ENCODE measurements at regions not wholly inside any gene's neighbourhood (a gene's known extent, or its start where the extent isn't known, plus 50 kb on each side); places are given as distances from the start of the nearest gene placed in this dataset.

DNA sequence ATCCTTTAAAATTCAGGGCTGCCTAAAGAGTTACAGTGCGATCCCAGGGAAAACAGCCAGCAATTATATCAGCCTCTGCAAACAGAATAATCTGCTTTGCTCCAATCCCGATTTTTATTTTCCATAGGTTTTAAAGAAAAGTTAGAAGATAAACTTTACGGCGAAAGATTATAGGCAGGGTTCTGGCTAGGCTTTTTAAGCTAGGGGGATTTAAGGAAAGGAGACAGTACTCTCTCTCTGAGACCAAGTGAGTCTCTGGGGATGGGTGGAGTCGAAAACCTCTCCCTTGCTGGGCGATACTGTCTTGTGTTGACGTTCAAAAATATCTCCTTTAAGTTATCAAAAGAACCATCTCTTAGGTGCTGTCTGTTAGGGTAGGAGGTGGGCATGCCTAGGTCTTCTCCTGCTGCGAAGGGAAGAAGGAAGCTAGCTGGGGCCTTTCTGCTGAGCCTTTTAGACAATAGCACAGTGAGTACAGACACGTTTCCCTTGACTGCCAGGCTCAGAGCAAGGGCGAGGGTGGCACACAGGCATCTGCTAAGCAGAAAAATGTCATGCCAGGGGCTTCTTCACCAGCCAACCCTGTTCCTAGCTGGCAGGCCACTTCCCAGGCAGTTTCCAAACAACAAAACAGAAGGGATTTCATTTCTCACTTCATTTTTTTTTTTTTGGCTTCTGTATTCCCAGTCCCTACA lies 167.9 kb upstream of the MAF start:
- peak; percentile 3 for DNase-seq

DNA sequence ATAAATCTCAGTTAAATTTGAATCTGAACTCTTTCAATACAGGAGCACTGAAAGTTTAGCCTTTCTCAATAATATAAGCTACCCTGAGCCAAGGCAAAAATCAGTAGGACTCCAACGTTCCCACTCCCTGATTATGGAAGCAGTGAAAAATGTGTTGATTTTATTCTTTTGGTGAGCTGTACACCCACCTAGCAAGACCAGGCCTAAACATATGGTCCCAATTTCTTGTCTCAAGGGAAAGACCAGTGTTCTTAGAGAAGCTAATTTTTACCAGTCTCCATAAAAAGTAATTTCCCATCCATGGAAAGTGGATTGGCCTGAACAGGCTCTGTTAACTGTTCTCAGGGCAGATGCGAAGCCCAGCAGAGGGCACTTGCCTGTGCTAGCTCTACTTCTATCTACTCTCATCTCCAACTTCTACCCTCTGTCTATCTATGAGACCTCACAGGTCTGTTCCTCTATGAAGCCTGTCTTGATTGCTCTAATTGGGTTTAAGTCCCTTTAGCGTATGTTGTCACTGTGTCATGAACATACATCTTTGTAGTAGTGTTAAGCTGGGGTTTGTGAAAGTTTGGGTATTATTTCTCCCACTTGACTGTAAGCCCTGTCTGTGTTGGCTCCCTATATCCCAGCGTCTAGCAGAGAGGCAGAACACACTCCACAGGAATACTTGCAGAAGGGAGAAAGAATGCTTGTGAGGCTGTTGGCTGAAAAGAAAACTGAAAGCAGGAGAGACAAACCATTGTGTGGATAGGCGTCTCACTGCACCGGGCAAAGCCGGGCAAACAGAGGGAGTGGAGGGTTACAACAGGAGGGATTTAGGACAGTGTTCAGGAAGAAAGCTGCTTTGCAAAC lies 167.1 kb upstream of the MAF start:
- no peak for DNase-seq

DNA sequence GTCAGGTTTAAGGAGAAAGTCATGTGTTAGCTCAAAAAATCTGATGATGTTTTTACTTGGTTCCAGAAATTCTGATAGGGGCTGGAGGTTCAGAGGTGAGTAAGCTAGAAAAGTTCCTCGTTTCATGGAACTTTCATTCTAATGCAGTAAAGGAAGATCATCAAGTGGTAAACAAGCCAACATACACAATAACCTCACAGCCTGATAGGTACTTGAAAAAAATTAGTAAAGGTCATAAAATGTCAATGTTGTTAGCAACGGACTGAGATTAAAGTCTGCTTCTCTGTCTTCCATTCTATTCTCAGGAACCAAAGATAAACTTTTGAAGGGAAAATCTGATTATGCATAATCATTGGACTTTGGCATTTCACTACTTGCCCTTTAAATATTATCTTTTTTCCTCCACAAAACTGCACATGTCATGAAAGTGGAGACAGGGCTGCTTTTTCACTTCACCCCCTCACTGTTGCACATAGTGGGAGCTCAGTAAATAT lies 165.4 kb upstream of the MAF start:
- no peak for DNase-seq

DNA sequence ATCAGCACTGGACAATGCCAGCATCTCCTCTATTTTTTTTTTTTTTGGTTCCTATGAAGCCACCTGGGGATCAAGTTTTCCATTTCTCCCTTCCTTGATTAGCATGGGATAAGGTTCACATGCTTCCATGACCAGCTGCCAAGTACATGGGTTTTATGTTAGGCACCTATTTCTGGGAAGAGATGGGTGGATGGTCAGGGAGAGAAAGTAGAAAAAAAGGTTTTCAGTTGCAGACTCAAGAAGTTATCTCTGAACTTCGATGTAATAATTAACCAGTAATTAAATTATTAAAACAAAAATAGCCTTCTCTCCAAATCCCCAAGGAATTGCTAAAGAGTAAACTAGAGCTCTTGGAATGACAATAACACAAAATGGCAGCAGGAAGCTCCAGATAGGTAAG lies 164.9 kb upstream of the MAF start:
- no peak for DNase-seq

DNA sequence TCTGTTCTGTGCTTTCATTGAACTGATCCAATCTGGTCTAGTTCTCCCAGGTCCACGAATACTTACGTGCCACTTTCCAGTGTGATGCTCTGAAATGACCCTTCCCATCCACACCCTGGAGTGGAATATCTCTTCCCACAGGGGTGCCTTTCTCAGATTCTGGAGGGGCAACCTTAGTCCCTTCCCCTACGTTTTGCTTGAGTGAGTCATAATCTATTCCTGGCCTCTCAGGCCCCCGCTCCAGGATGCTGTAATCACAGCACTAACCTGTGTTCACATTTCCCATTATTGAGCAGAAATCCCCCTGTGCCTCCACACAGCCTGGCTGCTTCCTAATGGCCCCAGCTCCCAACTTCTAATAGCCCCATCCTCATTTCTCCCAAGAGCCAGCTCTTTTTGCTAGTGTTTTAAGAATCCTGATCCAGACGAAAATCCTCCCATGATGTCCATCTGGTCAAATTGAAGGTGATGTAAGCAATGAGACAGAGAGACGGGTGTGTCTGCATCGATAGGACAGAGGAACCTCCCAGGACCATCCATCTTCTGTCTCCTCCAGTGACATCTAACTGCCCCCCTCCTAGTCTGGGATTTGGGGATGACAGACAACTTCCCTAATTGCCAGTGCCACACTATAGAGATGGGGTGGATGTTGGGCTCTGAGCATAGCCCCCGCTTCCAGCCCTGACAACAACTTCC lies 164.0 kb upstream of the MAF start:
- no peak for DNase-seq

DNA sequence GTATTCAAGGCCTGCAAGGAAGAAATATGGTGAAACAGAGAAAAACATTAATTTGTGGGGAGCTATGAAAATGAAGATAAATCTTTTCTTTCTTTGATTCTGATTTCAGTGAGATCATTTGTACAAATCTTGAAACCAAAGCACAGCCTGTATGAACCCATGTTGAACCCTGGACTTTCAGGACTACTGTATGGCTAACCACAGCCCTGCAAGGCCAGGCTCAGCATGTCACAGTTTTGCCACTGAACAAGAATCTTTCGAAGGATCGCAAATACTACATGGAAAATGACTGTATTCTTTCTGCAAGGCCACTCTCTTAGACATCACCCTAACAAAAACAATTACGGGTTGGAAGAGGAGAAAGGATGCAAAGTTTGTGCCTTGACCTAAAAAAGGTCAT lies 161.7 kb upstream of the MAF start:
- no peak for DNase-seq

DNA sequence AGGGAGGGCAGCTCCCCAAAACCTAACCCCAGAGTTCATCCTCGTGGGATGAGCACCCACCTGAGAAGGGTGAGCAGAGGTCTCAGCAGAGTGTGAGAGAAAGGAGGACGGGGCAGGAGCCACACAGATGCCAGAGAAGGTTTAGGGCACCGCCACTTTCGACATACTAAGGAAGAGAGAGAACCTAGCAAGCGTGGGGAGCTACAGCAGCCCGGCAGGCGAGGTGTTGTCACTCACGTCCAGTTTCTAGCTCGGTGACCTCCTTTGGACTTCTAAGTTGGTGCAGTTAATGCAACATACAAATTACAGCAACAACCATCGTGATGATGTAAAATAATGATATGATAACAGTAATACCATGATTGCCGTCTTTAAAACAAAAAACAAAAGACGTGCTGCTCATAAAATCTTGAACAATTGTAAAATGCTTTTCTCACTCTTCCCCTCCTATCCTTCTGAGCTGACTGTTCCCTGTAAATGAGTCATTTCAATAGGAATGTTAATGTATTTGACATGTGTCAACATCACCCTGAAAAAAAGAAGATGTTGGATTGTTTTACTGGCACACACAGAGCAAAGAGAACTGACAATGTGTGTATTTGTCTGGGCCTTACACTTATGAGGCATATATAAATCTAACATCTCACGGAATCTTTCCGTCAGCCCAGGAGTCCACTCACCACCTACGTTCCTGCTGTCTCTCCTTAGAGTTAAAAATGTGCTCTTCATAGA lies 158.2 kb upstream of the MAF start:
- DNase-seq = no peak

DNA sequence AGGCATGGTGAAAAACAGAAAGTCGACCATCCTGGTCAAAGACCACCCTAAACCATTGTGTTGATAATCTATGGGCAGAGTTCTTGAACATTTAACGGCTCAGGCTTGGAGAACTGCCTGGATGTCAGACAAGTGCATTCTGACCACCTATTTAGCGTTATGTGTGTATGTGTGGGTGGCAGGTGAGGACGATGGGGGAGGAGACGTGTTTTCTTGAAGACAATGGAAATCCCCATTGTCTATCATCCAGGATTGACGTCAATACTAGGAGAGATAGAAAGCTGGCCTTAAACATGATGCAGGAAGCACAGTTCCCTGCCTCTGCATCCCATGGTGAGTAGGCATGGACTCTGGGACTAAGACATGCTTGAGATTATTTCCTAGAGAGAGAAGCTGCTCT lies 157.4 kb upstream of the MAF start:
- DNase-seq = no peak

DNA sequence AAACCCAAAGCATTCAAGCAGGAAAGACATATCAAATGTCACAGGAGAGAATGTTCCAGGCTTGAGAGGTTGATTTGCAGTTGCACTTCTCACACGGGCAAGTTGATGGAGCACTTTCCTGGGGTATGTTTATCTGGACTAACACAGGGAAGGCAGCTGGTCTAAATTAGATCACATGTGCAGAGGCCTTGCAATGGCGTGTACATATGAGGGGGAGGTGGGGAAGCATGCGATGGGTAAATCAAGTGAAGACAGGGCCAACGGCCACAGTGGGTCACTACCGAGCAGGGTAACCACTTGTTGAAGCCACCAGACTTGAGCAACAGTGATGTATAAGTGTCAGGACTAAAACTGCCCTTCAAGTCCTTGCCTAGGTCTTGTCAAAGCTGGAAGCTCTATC lies 156.6 kb upstream of the MAF start:
- DNase-seq = no peak

DNA sequence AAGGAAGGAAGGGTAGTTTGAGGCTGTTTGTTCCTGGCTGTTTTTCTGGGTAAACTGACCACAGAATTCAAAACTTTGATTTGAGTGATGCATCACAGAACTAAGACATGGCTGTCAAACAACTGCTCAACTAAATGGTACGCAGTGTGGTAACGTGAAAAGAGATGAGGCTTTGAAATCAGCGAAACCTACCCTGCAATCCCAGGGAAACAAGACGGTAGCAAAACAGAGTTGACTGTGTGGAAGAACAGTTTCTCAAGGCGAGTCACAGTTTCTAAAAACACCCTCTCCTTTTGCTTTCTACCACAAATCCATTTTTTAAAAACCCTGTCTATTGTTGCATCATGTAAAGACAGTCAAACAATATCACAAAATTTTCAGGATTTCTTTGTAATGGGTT lies 156.0 kb upstream of the MAF start:
- DNase-seq = no peak

DNA sequence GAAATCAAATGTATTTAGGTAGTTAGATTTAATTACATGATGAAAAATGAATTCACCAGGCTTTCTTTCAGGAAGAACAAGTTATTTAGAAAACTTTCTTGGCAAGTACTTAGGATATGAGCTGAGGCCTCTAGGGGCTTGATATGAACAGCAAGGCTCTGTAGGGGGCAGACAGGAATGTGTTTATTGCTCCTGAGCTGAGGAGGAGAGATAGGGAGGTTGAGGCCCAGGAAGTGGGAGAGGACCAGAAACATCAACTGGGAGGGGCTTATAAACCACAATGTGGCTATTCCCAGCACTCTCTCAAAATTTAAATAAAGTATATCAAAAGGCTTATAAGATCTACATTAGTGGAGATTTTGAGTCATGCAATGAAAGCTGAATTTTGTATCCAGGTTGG lies 154.0 kb upstream of the MAF start:
- no peak for DNase-seq

DNA sequence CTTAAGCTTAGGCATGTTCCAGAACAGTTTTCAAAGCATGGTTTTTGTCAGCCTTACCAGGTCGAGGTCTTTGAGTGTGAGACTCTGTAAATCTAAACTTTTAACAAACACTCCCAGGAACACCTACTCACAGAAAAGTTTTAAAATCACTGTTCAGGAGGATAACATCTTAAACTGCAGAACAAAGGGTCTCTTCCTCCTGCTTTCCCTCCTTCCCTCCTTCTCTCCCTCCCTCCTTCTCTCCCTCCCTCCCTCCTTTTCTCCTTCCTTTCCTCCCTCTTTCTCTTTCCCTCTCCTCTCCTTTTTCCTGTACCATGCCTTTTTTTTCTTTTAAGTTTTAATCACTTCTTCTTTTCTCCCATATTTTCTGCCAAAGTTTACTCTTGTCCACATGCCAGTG lies 153.5 kb upstream of the MAF start:
- no peak for DNase-seq

DNA sequence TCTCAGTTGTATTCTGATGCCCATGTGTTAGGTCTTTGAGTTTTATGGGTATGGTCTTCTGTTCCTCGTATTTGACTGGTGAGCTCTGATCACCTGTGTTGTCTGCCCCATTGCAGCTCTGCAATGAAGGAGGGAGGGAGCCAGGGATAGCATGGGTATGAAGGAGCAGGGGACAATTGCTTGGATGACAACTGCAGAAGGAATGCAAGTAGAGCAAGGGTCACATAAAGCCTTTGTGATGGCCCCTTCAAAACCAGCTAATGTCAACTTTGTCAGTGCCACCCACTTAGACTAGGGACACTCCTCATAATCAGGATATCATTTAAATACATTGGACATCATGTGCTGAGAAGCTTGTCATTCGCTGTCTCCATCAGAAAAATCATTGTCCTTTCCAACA lies 152.7 kb upstream of the MAF start:
- DNase-seq = no peak

DNA sequence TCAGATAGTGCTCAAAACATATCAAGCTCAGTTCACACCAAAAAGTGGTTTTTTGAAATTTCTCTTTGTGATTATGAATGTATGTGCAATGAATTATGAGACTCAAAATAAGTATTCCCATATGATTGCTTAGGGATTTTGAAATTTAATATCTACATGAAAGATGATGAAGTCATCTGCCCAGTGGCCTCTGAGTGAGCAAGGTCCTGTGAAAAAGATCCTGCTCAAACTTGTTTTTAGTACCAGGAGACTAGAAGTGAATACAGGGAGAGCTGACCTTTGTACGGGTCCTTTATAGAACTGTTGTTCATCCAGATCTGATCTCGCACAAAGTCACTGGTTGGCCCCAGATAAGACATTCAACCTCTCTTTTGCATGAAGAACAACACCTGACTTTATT lies 151.9 kb upstream of the MAF start:
- DNase-seq = no peak

DNA sequence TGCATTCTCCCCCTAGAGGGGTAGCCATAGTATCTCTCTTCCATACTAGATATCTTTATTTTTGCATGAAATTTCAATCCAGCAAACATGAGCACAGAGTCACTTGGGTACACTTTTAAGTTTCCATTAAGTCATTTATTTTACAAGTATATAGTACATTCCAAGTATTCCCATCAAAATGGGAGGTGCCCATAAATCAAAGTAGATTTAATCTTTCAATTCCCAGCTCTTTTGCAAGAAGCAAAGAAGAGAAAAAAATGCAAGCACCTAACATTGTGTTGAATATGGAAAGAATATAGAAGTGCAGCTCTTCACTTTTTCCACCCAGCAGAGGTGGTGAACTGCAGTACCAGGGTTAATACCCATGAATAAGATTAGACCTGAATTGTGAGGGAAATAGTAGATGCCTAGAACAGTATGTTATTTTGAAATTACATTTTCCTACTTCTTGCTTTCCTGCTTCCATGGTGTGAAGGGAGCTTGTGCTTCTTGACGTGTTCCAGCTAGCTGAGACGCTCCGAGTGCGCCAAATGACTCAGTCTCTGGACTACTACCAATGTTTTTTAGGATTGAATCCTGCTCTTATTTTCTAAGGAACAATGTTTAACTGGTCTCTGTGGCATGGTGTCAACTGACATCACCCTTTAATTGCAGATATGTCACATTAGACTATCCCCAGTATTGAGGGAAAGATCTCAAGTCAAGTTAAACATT lies 151.1 kb upstream of the MAF start:
- no peak for DNase-seq

DNA sequence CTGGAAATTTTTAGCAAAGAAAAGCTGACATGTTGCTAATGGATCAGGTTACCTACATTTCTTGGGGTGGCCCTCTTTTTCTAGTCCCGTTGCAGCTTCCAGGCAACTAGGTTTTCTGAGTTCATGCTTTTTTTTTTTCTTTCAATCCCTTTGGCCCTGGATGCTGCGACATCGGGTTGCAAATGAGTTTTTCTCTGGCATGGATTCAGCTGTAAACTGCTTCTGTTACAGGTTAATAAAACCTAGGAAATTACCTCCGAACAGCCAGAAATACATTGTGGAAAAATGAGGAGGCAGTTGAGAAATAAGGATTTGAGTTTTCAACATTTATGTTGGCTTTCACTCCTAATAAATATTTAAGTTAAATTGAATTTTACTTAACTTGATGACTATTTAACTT lies 149.8 kb upstream of the MAF start:
- no peak for DNase-seq

DNA sequence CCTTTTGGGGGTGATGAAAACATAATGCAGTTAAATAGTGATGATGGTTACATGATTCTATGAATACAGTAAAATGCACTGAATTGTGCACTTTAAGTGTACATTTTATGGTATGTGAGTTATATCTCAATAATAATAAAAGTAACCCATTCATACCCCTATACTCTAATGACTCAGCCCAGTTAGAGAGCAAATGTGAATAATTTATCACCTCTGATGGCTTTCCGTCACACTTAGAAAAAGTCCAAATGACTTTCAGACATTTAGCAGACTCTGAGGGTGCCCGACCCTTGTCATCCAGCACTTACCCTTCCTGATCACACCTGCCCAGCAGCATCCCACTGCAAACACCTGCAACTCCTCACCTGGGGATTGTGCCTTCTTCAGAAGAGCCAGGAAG lies 148.1 kb upstream of the MAF start:
- DNase-seq = no peak

DNA sequence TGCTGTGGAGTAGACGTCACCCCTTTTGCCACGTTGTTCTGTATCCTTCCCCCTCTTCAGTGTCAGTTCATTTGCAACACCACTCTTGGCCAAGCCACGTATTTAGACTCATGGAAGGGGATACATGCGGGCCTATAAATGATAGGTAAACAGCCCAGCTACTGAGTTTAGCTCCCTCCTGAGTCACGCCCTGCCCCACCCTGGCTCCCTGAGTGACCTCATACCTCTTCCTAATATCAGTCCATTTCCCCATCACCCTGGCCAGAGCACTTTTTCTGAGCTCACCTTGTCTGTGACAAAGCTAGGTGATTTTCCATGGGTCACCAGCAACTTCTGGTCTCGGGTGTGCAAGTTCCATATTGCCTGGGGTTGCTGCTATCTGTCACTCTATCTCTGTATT lies 147.2 kb upstream of the MAF start:
- DNase-seq = no peak

DNA sequence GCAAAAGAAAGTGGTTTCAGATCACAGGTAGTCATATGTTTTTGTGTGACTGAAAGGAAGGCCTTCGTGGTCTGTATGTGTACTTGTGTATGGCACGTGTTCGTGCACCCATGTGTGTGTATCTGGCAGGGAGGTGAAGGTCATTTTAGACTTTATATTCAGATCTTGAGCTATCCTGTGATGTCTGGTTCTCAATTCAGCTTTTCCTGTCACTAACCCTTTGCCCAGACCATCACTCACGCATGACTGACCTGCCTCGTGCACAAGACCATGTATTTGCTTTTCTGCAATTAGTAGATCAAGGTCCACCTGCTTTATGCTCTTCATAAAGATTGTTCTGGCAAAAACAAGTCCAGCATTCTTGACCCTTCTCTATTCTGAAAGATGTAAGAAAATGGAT lies 139.7 kb upstream of the MAF start:
- DNase-seq = no peak

DNA sequence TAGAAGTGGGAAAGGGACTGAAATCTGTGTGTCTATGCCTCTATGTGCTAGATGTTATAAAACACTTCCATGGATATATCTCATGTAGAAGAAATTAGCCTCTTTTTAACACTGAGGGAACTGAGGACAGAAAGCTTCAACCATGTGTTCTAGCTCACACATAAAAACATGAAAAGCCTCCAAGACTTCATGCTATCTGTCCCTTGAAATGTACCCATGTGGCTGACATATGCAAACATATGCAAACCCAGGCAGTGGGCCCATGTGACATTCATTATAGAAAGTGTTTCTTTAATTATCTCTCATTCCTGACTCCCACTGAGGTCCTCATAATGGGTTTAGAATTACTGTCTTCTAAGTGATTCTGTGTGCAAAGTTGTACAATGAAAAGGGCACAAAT lies 134.7 kb upstream of the MAF start:
- DNase-seq = no peak

DNA sequence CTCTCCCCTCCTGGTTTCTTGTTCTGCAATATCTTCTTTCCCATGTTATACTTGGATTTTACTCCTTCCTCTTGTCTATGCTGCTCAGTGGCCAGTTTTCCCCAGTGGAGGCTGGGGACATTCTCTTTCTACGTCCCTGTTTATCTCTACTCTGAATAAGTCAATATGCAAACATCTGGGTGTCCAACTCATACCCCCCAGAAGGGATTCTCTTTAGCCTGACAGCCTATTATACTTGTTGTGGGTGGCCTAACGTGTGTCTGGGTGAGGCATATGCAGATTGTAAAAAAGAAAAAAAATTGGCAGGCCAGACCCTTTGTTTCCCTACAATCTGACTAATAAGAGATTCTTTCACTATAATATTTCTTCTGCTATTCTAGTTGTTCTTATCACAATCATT lies 134.2 kb upstream of the MAF start:
- no peak for DNase-seq

DNA sequence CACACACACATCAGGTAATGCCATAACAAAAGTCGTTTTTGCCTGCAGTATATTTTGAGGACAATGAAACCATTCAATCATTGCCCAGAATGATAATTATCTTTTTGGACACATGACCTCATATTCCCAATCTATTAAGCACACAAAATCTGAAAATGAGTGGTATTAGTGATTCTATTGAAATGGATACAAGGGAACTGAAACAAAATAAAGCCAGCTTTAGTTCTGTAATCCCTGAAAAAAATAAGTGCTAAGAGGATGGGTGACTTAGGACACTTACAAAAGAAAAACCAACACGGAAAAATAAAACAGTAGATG lies 128.3 kb upstream of the MAF start:
- no peak for DNase-seq
